ENCODE measurements at regions not wholly inside any gene's neighbourhood (a gene's known extent, or its start where the extent isn't known, plus 50 kb on each side); places are given as distances from the start of the nearest gene placed in this dataset.

- Histone ChIP-seq H3K9me2 (ENCODE audit: insufficient read depth) (no peaks in the 10 kb centered on the region), H4K20me1 (replicated peaks; ENCODE audit: insufficient read depth) (no peaks in the 10 kb centered on the region), H3K27me3 (ENCODE audit: insufficient read depth) (no peaks in the 10 kb centered on the region), H3K36me3 (ENCODE audit: insufficient read depth) (no peaks in the 10 kb centered on the region), H3K4me1 (ENCODE audit: insufficient read depth) (no peaks in the 10 kb centered on the region), H3F3A (replicated peaks; ENCODE audit: low read depth) (no peaks in the 10 kb centered on the region), H3K79me2 (replicated peaks; ENCODE audit: insufficient read depth) (no peaks in the 10 kb centered on the region), H3K4me2 (no peak overlapping the region), H2AFZ (no peak overlapping the region), H3K27ac (ENCODE audit: low read depth) (no peak overlapping the region), H3K4me3 (no peak overlapping the region)
- Mint-ChIP-seq H3K4me3 (no peak overlapping the region), H3K27ac (no peak overlapping the region), H3K4me1 (peaks cover 9% of the 10 kb centered on the region; the same call in 1 of the 3 replicates), H3K36me3 (ENCODE audit: low read depth) (no peaks in the 10 kb centered on the region), H3K27me3 (ENCODE audit: insufficient read depth, low read depth, poor library complexity) (peaks cover 5% of the 10 kb centered on the region), H3K9me3 (no peaks in the 10 kb centered on the region)
- TF ChIP-seq ETS1 (IDR thresholded peaks at IDR 0.05) (no peak), CREB1 (CRISPR knock-in tag; IDR thresholded peaks at IDR 0.05; ENCODE audit: low read depth) (no peak), ZNF114 (CRISPR knock-in tag; IDR thresholded peaks at IDR 0.05) (no peak)
- ATAC-seq (no peak), DNase-seq (ENCODE audit: low spot score) (no peak)
These were observed 506.5 kb downstream of the ARHGEF28 start for GRCh38 chr5:74132485-74132884.

- Mint-ChIP-seq H3K36me3 (ENCODE audit: low read depth) (no peaks in the 10 kb centered on the region), H3K27me3 (ENCODE audit: insufficient read depth, low read depth, poor library complexity) (peaks cover 5% of the 10 kb centered on the region), H3K27ac (no peak overlapping the region), H3K4me1 (peaks cover 9% of the 10 kb centered on the region; the same call in 1 of the 3 replicates), H3K4me3 (no peak overlapping the region), H3K9me3 (no peaks in the 10 kb centered on the region)
- ATAC-seq (no peak), DNase-seq (ENCODE audit: low spot score) (no peak)
- no peaks in the 10 kb centered on the region for H3K9me2 ChIP-seq (ENCODE audit: insufficient read depth)
- no peak overlapping the region for H2AFZ ChIP-seq
- TF ChIP-seq EZH2 (IDR thresholded peaks at IDR 0.05; ENCODE audit: low read depth, unreplicated experiment): no peak
- TF ChIP-seq STAT1 (IDR thresholded peaks at IDR 0.05; ENCODE audit: unreplicated experiment): no peak
- no peak for TF ChIP-seq ZNF462 (CRISPR knock-in tag; IDR thresholded peaks at IDR 0.05)
- TF ChIP-seq JUNB (IDR thresholded peaks at IDR 0.05; ENCODE audit: unreplicated experiment): no peak
- no peak for TF ChIP-seq CTCF (conservative IDR thresholded peaks at IDR 0.05; ENCODE audit: low read depth in 2 of 2)
- no peak for TF ChIP-seq NANOG (IDR thresholded peaks at IDR 0.05; ENCODE audit: borderline replicate concordance)
- TF ChIP-seq POLR2AphosphoS5 (IDR thresholded peaks at IDR 0.05; ENCODE audit: low read depth): no peak
- no peak for TF ChIP-seq ZNF114 (CRISPR knock-in tag; IDR thresholded peaks at IDR 0.05)
- TF ChIP-seq EZH2phosphoT487 (IDR thresholded peaks at IDR 0.05; ENCODE audit: unreplicated experiment): no peak
- no peak for TF ChIP-seq ZNF331 (CRISPR knock-in tag; IDR thresholded peaks at IDR 0.05; ENCODE audit: low read depth)
- H3K4me1 ChIP-seq (ENCODE audit: insufficient read depth): no peaks in the 10 kb centered on the region
- H3F3A ChIP-seq (replicated peaks; ENCODE audit: low read depth): no peaks in the 10 kb centered on the region
- no peak overlapping the region for H3K27ac ChIP-seq (ENCODE audit: low read depth)
- H3K4me2 ChIP-seq: no peak overlapping the region
- no peaks in the 10 kb centered on the region for H3K79me2 ChIP-seq (replicated peaks; ENCODE audit: insufficient read depth)
- no peaks in the 10 kb centered on the region for H3K27me3 ChIP-seq (ENCODE audit: insufficient read depth)
- H3K4me3 ChIP-seq: no peak overlapping the region
- H3K36me3 ChIP-seq (ENCODE audit: insufficient read depth): no peaks in the 10 kb centered on the region
- no peaks in the 10 kb centered on the region for H4K20me1 ChIP-seq (replicated peaks; ENCODE audit: insufficient read depth)
These were observed 505.3 kb downstream of the ARHGEF28 start for GRCh38 chr5:74131250-74131649.

Data from GM23338 (cell line).